ENCODE measurements at regions not wholly inside any gene's neighbourhood (a gene's known extent, or its start where the extent isn't known, plus 50 kb on each side); places are given as distances from the start of the nearest gene placed in this dataset.

- TF ChIP-seq TCF3 (IDR thresholded peaks at IDR 0.05; ENCODE audit: borderline replicate concordance, insufficient read depth, low read depth, low read length) = no peak
These were observed 1039.3 kb downstream of the STPG2 start (continued) for GRCh38 chr4:97104006-97104405.

- intact Hi-C loops (cut with micrococcal nuclease; ENCODE audit: unreplicated experiment) (no loop called here), in situ Hi-C loops (cut with MboI) (no loop called here)
- H3K4me3 ChIP-seq = no peak overlapping the region
- SMC1A ChIA-PET (ENCODE audit: uncharacterized antibody, unreplicated experiment) = no interaction called here
- WGBS (ENCODE audit: insufficient coverage, insufficient replicate concordance, low lambda C conversion rate, missing lambda C conversion rate) = 15% methylated on average over 3 of the region's 3 CpGs
- ATAC-seq (no peak), DNase-seq (ENCODE audit: low read depth, low spot score) (no peak), FAIRE-seq (no peak)
- no peak overlapping the region for H2AFZ ChIP-seq (ENCODE audit: control insufficient read depth, low read depth, low read length)
- TF ChIP-seq CBX5 (IDR thresholded peaks at IDR 0.05; ENCODE audit: low read depth) (no peak), EED (IDR thresholded peaks at IDR 0.05; ENCODE audit: low read depth) (no peak), MYB (IDR thresholded peaks at IDR 0.05; ENCODE audit: borderline replicate concordance, low read depth, low read length) (no peak), STAT3 (IDR thresholded peaks at IDR 0.05; ENCODE audit: low read depth, low read length) (no peak)
- RAD21 ChIA-PET (ENCODE audit: unreplicated experiment) = no interaction called here
- H3K9me3 ChIP-seq (replicated peaks; ENCODE audit: control insufficient read depth, insufficient read depth, low read length) = no peaks in the 10 kb centered on the region
- no peaks in the 10 kb centered on the region for H3K79me2 ChIP-seq (ENCODE audit: control insufficient read depth, insufficient read depth, low read length)
- no peaks in the 10 kb centered on the region for H4K20me1 ChIP-seq (ENCODE audit: control insufficient read depth, insufficient read depth)
- BruUV-seq (replicated peaks) = no TSS peak
- CTCF ChIA-PET = no interaction called here
- H3K4me2 ChIP-seq (ENCODE audit: control insufficient read depth, insufficient read depth) = no peak overlapping the region
- H3K36me3 ChIP-seq (ENCODE audit: control insufficient read depth in 2 of 2, insufficient read depth in 2 of 2, low read length in 1 of 2) = no peaks in the 10 kb centered on the region
- H3K27me3 ChIP-seq (replicated peaks in 1 of 2; ENCODE audit: control insufficient read depth in 2 of 2, insufficient read depth in 2 of 2, low read length in 1 of 2) = no peaks in the 10 kb centered on the region
- no peak overlapping the region for H3K27ac ChIP-seq (ENCODE audit: control insufficient read depth, insufficient read depth)
- H3K4me1 ChIP-seq (ENCODE audit: control insufficient read depth, insufficient read depth, low read length) = no peaks in the 10 kb centered on the region
- POLR2A ChIA-PET = no interaction called here
- no peak overlapping the region for H3K9ac ChIP-seq (ENCODE audit: control insufficient read depth, insufficient read depth, low read length)
These were observed 1038.6 kb downstream of the STPG2 start for GRCh38 chr4:97104666-97105065.

GRCh38 chr4:97105347-97106099 lies 1037.8 kb downstream of the STPG2 start:
- BruUV-seq (replicated peaks) = no TSS peak
- no peaks in the 10 kb centered on the region for H3K79me2 ChIP-seq (ENCODE audit: control insufficient read depth, insufficient read depth, low read length)
- no peaks in the 10 kb centered on the region for H3K9me3 ChIP-seq (replicated peaks; ENCODE audit: control insufficient read depth, insufficient read depth, low read length)
- H3K27me3 ChIP-seq (replicated peaks in 1 of 2; ENCODE audit: control insufficient read depth in 2 of 2, insufficient read depth in 2 of 2, low read length in 1 of 2) = no peaks in the 10 kb centered on the region
- ChIA-PET RAD21 (ENCODE audit: unreplicated experiment) (no interaction called here), POLR2A (no interaction called here), CTCF (no interaction called here), SMC1A (ENCODE audit: uncharacterized antibody, unreplicated experiment) (no interaction called here)
- no peak for ATAC-seq
- H3K4me1 ChIP-seq (ENCODE audit: control insufficient read depth, insufficient read depth, low read length) = no peaks in the 10 kb centered on the region
- intact Hi-C loops (cut with micrococcal nuclease; ENCODE audit: unreplicated experiment) (no loop called here), in situ Hi-C loops (cut with MboI) (no loop called here)
- no peak overlapping the region for H3K4me3 ChIP-seq
- 15% methylated on average over 3 of the region's 3 CpGs for WGBS (ENCODE audit: insufficient coverage, insufficient replicate concordance, low lambda C conversion rate, missing lambda C conversion rate)
- no peak overlapping the region for H3K9ac ChIP-seq (ENCODE audit: control insufficient read depth, insufficient read depth, low read length)
- H3K4me2 ChIP-seq (ENCODE audit: control insufficient read depth, insufficient read depth) = no peak overlapping the region
- no peak overlapping the region for H2AFZ ChIP-seq (ENCODE audit: control insufficient read depth, low read depth, low read length)
- no peaks in the 10 kb centered on the region for H3K36me3 ChIP-seq (ENCODE audit: control insufficient read depth in 2 of 2, insufficient read depth in 2 of 2, low read length in 1 of 2)
- FAIRE-seq = no peak
- no peaks in the 10 kb centered on the region for H4K20me1 ChIP-seq (ENCODE audit: control insufficient read depth, insufficient read depth)
- no peak for DNase-seq (ENCODE audit: low read depth, low spot score)
- no peak overlapping the region for H3K27ac ChIP-seq (ENCODE audit: control insufficient read depth, insufficient read depth)
- TF ChIP-seq BCLAF1 (IDR thresholded peaks at IDR 0.05) (no peak), PAX8 (IDR thresholded peaks at IDR 0.05) (no peak), PBX3 (IDR thresholded peaks at IDR 0.05; ENCODE audit: insufficient replicate concordance, low read depth, low read length) (no peak), IKZF2 (IDR thresholded peaks at IDR 0.05) (no peak)

Measured in GM12878 (cell line).